Endothelial cell of umbilical vein (primary cell): ENCODE measurements at regions not wholly inside any gene's neighbourhood (a gene's known extent, or its start where the extent isn't known, plus 50 kb on each side); places are given as distances from the start of the nearest gene placed in this dataset.

ENCODE experiments used
- BruUV-seq: library from RNA; stranded (reverse); fragments of 400-500 nt; replicated peaks from 2 replicates; lab custom pipeline; 2021; lab: Mats Ljungman, UMichigan
- CTCF ChIA-PET: fragments of 300-600, 350-600 bp; sonication (Branson Sonifier 250); formaldehyde crosslinking; loops from one replicate; lab custom pipeline; 2021; ENCODE audit warnings: antibody characterized with exemption, inconsistent platforms; lab: Charles Lee
- POLR2A ChIA-PET: fragments of 300-600, 350-600 bp; sonication (Branson Sonifier 250); formaldehyde crosslinking; loops from one replicate; lab custom pipeline; 2021; ENCODE audit warnings: antibody characterized with exemption, inconsistent platforms; lab: Charles Lee
- DNase-seq: peaks from one replicate; pipeline ENCODE4 v3.0.0-alpha.2; 2011; ENCODE audit warnings: low read depth, low spot score
- FAIRE-seq: peaks from 2 replicates; lab custom pipeline; 2011; peaks lifted over from hg19 to GRCh38; lab: Jason Lieb, UNC
- H2AFZ ChIP-seq: 2 replicates; pipeline ENCODE4 v1.6.0; 2012; ENCODE audit warnings: low read depth, low read length, control low read depth, inconsistent platforms
- H3K27ac ChIP-seq: 2 replicates; pipeline ENCODE4 v1.5.1; 2011; ENCODE audit warnings: low read depth, mild to moderate bottlenecking, control low read depth, low read length, moderate library complexity; ENCODE audit not compliant: insufficient read depth
- H3K27me3 ChIP-seq, 2 experiments: 2 replicates each; pipeline versions ENCODE4 v1.6.0 to v1.6.1; 2011; ENCODE audit warnings: low read length in 2 of 2, mixed read lengths in 1 of 2; ENCODE audit not compliant: control insufficient read depth in 2 of 2, insufficient read depth in 2 of 2
- H3K36me3 ChIP-seq, 2 experiments: 2 replicates in 1 of 2; 3 replicates in 1 of 2; pipeline ENCODE4 v1.5.1; 2011; ENCODE audit warnings: low read length in 2 of 2, mild to moderate bottlenecking in 1 of 2, moderate library complexity in 1 of 2; ENCODE audit not compliant: control insufficient read depth in 2 of 2, insufficient read depth in 2 of 2; ENCODE audit errors: extremely low read depth in 1 of 2
- H3K4me1 ChIP-seq: 3 replicates; pipeline ENCODE4 v1.5.1; 2011; ENCODE audit warnings: mild to moderate bottlenecking, low read length; ENCODE audit not compliant: control insufficient read depth, insufficient read depth; ENCODE audit errors: extremely low read depth
- H3K4me2 ChIP-seq: 2 replicates; pipeline ENCODE4 v1.6.1; 2011; ENCODE audit warnings: low read length, control low read depth, mixed read lengths; ENCODE audit not compliant: insufficient read depth
- H3K4me3 ChIP-seq, 3 experiments: fragments of 200-600 bp in 1 of 3; sonication (generic), shearing (Covaris generic) in 1 of 3; replicated peaks in 1 of 3; 2 replicates each; pipeline ENCODE4 v1.5.1; 2011 to 2016; ENCODE audit warnings: control low read depth in 3 of 3, low read length in 3 of 3, mild to moderate bottlenecking in 2 of 3, inconsistent platforms in 1 of 3, low read depth in 1 of 3, moderate library complexity in 1 of 3; ENCODE audit not compliant: insufficient read depth in 1 of 3
- H3K79me2 ChIP-seq: 2 replicates; pipeline ENCODE4 v1.6.0; 2012; ENCODE audit warnings: low read length, inconsistent platforms; ENCODE audit not compliant: control insufficient read depth, insufficient read depth
- H3K9ac ChIP-seq: replicated peaks from 2 replicates; pipeline ENCODE3; 2011; ENCODE audit warnings: low read length, control low read depth; ENCODE audit not compliant: insufficient read depth; ENCODE audit errors: extremely low read depth
- H3K9me1 ChIP-seq: replicated peaks from 3 replicates; pipeline ENCODE4 v1.6.0; 2011; ENCODE audit warnings: mild to moderate bottlenecking, low read length; ENCODE audit not compliant: control insufficient read depth, insufficient read depth; ENCODE audit errors: extremely low read depth
- H3K9me3 ChIP-seq: replicated peaks from 2 replicates; pipeline ENCODE4 v1.5.1; 2012; ENCODE audit warnings: low read length, inconsistent platforms; ENCODE audit not compliant: control insufficient read depth, insufficient read depth
- H4K20me1 ChIP-seq: replicated peaks from 2 replicates; pipeline ENCODE3; 2011; ENCODE audit warnings: mild to moderate bottlenecking, low read length; ENCODE audit not compliant: control insufficient read depth, insufficient read depth; ENCODE audit errors: extremely low read depth
- EZH2 ChIP-seq: IDR thresholded peaks from 2 replicates; pipeline ENCODE4 v1.6.1; 2012; ENCODE audit warnings: borderline replicate concordance, low read depth, mild to moderate bottlenecking, moderate library complexity, low read length, inconsistent platforms; ENCODE audit not compliant: severe bottlenecking
- FOS ChIP-seq: IDR thresholded peaks from 2 replicates; pipeline ENCODE4 v1.6.1; 2011; ENCODE audit warnings: mild to moderate bottlenecking, low read length, moderate library complexity, borderline replicate concordance; ENCODE audit not compliant: insufficient read depth
- GATA2 ChIP-seq: IDR thresholded peaks from 2 replicates; pipeline ENCODE4 v1.7.0; 2011; ENCODE audit warnings: low read depth, mild to moderate bottlenecking, moderate library complexity, mixed read lengths, low read length; ENCODE audit not compliant: insufficient read length, insufficient read depth
- JUN ChIP-seq: IDR thresholded peaks from 2 replicates; pipeline ENCODE4 v1.6.1; 2011; ENCODE audit warnings: borderline replicate concordance, low read depth; ENCODE audit not compliant: insufficient read length, insufficient read depth
- MAX ChIP-seq: IDR thresholded peaks from 2 replicates; pipeline ENCODE4 v1.6.1; 2011; ENCODE audit not compliant: insufficient read depth, insufficient read length
- MYC ChIP-seq: IDR thresholded peaks from one replicate; pipeline ENCODE4 v1.6.1; 2011; ENCODE audit warnings: mild to moderate bottlenecking, low read depth, low read length
- POLR2A ChIP-seq: IDR thresholded peaks from 2 replicates; pipeline ENCODE4 v1.6.1; 2012; ENCODE audit warnings: low read depth, mild to moderate bottlenecking, control low read depth, low read length
- POLR2AphosphoS5 ChIP-seq: IDR thresholded peaks from 2 replicates; pipeline ENCODE4 v1.6.1; 2012; ENCODE audit warnings: low read depth, mild to moderate bottlenecking, control low read depth, low read length, moderate library complexity; ENCODE audit not compliant: insufficient read depth
- dilution Hi-C: fragments of 300-500 bp; cut with MboI; formaldehyde crosslinking; loops from one replicate; pipeline ENCODE4 v1.15.0; 2019; ENCODE audit warnings: low sequenced_read_pairs; ENCODE audit not compliant: extremely low pct_ligation_motif_present
- intact Hi-C: fragments of 100-400 bp; cut with micrococcal nuclease; formaldehyde crosslinking; loops from one replicate; pipeline ENCODE4 v1.10.0; 2022
- TF ChIP-seq, protein P1 (sequence below), 2 donors: IDR thresholded peaks; 1 replicate in 1 of 2; 2 replicates in 1 of 2; pipeline ENCODE4 v1.5.1; 2011; ENCODE audit warnings: low read length in 2 of 2, mild to moderate bottlenecking in 2 of 2, moderate library complexity in 2 of 2, control low read depth in 1 of 2, inconsistent platforms in 1 of 2, low read depth in 1 of 2; ENCODE audit not compliant: insufficient read depth in 1 of 2; ENCODE audit errors: extremely low read depth in 1 of 2

DNA sequence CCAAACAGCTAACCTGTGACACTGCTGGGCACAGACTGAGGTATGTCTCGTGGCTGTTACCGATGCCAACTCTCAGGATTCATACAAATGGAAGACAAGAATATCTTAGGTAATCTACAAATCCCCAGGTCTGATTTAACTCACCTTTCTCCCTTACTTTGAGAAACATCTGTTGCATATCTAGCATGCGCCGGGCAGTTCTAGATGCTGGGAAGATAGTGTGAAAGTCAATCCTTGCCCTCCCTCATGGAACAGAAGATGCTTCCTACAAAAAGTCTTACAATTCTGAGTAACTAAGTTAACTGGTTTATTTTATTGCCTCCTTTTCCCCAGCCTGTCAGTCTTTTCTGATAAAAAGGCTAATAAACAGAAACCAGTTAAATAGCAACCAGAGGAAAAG, 212.2 kb upstream of the FAT1 start:
- Histone ChIP-seq H3K4me3 (no peak overlapping the region), H2AFZ (no peak overlapping the region), H3K9me3 (no peaks in the 10 kb centered on the region), H3K9ac (no peak overlapping the region), H3K4me2 (no peak overlapping the region), H3K27me3 (no peaks in the 10 kb centered on the region), H3K36me3 (no peaks in the 10 kb centered on the region), H4K20me1 (no peaks in the 10 kb centered on the region), H3K27ac (no peak overlapping the region), H3K79me2 (no peaks in the 10 kb centered on the region), H3K4me1 (no peaks in the 10 kb centered on the region), H3K9me1 (no peaks in the 10 kb centered on the region)
- dilution Hi-C loops: no loop called here
- POLR2A ChIA-PET: no interaction called here
- DNase-seq: no peak
- no peak for TF ChIP-seq POLR2A
- no peak for TF ChIP-seq POLR2AphosphoS5
- TF ChIP-seq GATA2: no peak
- no peak for TF ChIP-seq MYC
- TF ChIP-seq, protein P1, sequence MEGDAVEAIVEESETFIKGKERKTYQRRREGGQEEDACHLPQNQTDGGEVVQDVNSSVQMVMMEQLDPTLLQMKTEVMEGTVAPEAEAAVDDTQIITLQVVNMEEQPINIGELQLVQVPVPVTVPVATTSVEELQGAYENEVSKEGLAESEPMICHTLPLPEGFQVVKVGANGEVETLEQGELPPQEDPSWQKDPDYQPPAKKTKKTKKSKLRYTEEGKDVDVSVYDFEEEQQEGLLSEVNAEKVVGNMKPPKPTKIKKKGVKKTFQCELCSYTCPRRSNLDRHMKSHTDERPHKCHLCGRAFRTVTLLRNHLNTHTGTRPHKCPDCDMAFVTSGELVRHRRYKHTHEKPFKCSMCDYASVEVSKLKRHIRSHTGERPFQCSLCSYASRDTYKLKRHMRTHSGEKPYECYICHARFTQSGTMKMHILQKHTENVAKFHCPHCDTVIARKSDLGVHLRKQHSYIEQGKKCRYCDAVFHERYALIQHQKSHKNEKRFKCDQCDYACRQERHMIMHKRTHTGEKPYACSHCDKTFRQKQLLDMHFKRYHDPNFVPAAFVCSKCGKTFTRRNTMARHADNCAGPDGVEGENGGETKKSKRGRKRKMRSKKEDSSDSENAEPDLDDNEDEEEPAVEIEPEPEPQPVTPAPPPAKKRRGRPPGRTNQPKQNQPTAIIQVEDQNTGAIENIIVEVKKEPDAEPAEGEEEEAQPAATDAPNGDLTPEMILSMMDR (IDR thresholded peaks at IDR 0.05; ENCODE audit: extremely low read depth in 1 of 2, insufficient read depth in 1 of 2, low read depth in 1 of 2, low read length in 2 of 2): no peak
- no peak for TF ChIP-seq FOS
- no peak for TF ChIP-seq MAX
- no peak for TF ChIP-seq JUN
- TF ChIP-seq EZH2: no peak
- BruUV-seq: no TSS peak
- intact Hi-C loops: loop anchor here (2.0 kb wide), 4 partner anchors 35 to 209 kb away; no protein-coding TSS in a partner anchor
- FAIRE-seq: no peak
- CTCF ChIA-PET: no interaction called here
